C4-2B (cell line): ENCODE measurements at regions not wholly inside any gene's neighbourhood (a gene's known extent, or its start where the extent isn't known, plus 50 kb on each side); places are given as distances from the start of the nearest gene placed in this dataset.

Experiments used
- CTCF ChIP-seq: fragments of 450-650 bp; conservative IDR thresholded peaks from 2 replicates; pipeline ENCODE4 v1.5.1; 2017; ENCODE audit warnings: mild to moderate bottlenecking
- ZFX ChIP-seq: fragments of 450-650 bp; IDR thresholded peaks from 2 replicates; pipeline ENCODE4 v1.6.1; 2017

- TF ChIP-seq CTCF: no peak
- TF ChIP-seq ZFX: no peak
These were observed 198.3 kb downstream of the CHIC2 start for GRCh38 chr4:53866055-53866454.
